GM23338 (cell line): ENCODE measurements at regions not wholly inside any gene's neighbourhood (a gene's known extent, or its start where the extent isn't known, plus 50 kb on each side); places are given as distances from the start of the nearest gene placed in this dataset.

Experiments used
- ATAC-seq: fragments of 200-7000 bp; cut with Tn5 transposase; 3 replicates; pipeline ENCODE4 v1.9.1; 2020
- DNase-seq: peaks from one replicate; pipeline ENCODE4 v3.0.0-alpha.2; 2015; ENCODE audit warnings: low spot score
- H2AFZ ChIP-seq: fragments of 200-600 bp; sonication (generic); 2 replicates; pipeline ENCODE4 v1.8.0; 2016; ENCODE audit warnings: antibody characterized with exemption, mild to moderate bottlenecking, moderate library complexity
- H3F3A ChIP-seq: fragments of 200-600 bp; sonication (generic); replicated peaks from 2 replicates; pipeline ENCODE4 v1.8.0; 2017; ENCODE audit warnings: antibody characterized with exemption, mixed run types, low read depth
- H3K27ac ChIP-seq: fragments of 200-600 bp; sonication (generic); 2 replicates; pipeline ENCODE4 v1.6.1; 2016; ENCODE audit warnings: low read depth
- H3K27me3 ChIP-seq: fragments of 200-600 bp; sonication (generic); 2 replicates; pipeline ENCODE4 v1.8.0; 2016; ENCODE audit warnings: mild to moderate bottlenecking, mixed run types, moderate library complexity; ENCODE audit not compliant: insufficient read depth
- H3K36me3 ChIP-seq: fragments of 200-600 bp; sonication (generic); 2 replicates; pipeline ENCODE4 v1.8.0; 2016; ENCODE audit warnings: mild to moderate bottlenecking; ENCODE audit not compliant: insufficient read depth
- H3K4me1 ChIP-seq: fragments of 200-600 bp; sonication (generic); 2 replicates; pipeline ENCODE4 v1.8.0; 2016; ENCODE audit warnings: mild to moderate bottlenecking, moderate library complexity; ENCODE audit not compliant: insufficient read depth
- H3K4me2 ChIP-seq: fragments of 200-600 bp; sonication (generic); 2 replicates; pipeline ENCODE4 v1.7.1; 2017; ENCODE audit warnings: mixed run types
- H3K4me3 ChIP-seq: fragments of 200-600 bp; sonication (generic); 2 replicates; pipeline ENCODE4 v1.6.1; 2016; ENCODE audit warnings: mixed run types
- H3K79me2 ChIP-seq: fragments of 200-600 bp; sonication (generic); replicated peaks from 2 replicates; pipeline ENCODE4 v1.8.0; 2017; ENCODE audit warnings: mild to moderate bottlenecking; ENCODE audit not compliant: insufficient read depth
- H3K9me2 ChIP-seq: fragments of 200-600 bp; sonication (generic); 2 replicates; pipeline ENCODE4 v1.8.0; 2017; ENCODE audit not compliant: insufficient read depth
- H4K20me1 ChIP-seq: fragments of 200-600 bp; sonication (generic); replicated peaks from 2 replicates; pipeline ENCODE4 v1.8.0; 2017; ENCODE audit warnings: mild to moderate bottlenecking; ENCODE audit not compliant: insufficient read depth
- H3K27ac Mint-ChIP-seq: 2 replicates; pipeline ENCODE4 v1.8.0; 2020; ENCODE audit warnings: inconsistent platforms, mild to moderate bottlenecking, moderate library complexity, mixed read lengths
- H3K27me3 Mint-ChIP-seq: 3 replicates; pipeline ENCODE4 v1.8.0; 2022; ENCODE audit warnings: low read depth, mild to moderate bottlenecking, moderate library complexity, mixed read lengths, inconsistent platforms; ENCODE audit not compliant: insufficient read depth, poor library complexity
- H3K36me3 Mint-ChIP-seq: 3 replicates; pipeline ENCODE4 v1.8.0; 2021; ENCODE audit warnings: low read depth, mild to moderate bottlenecking, inconsistent platforms, moderate library complexity, mixed read lengths
- H3K4me1 Mint-ChIP-seq: 3 replicates; pipeline ENCODE4 v1.8.0; 2020; ENCODE audit warnings: mild to moderate bottlenecking, inconsistent platforms, mixed read lengths
- H3K4me3 Mint-ChIP-seq: 3 replicates; pipeline ENCODE4 v1.8.0; 2021; ENCODE audit warnings: moderate library complexity, mild to moderate bottlenecking, inconsistent platforms, mixed read lengths
- H3K9me3 Mint-ChIP-seq: 3 replicates; pipeline ENCODE4 v1.8.0; 2020; ENCODE audit warnings: moderate library complexity, mild to moderate bottlenecking, inconsistent platforms, mixed read lengths
- CREB1 ChIP-seq: fragments of 250-450 bp; sonication (Bioruptor Pico); IDR thresholded peaks from 2 replicates; pipeline ENCODE4 v1.5.0; 2020; ENCODE audit warnings: low read depth, mild to moderate bottlenecking, moderate library complexity
- CTCF ChIP-seq, 2 experiments: fragments of 200-600 bp in 1 of 2; sonication (generic) in 1 of 2; conservative IDR thresholded peaks; 2 replicates each; pipeline versions ENCODE4 v1.5.1 to v1.6.1; 2016 to 2017; ENCODE audit warnings: antibody characterized with exemption in 2 of 2, low read depth in 2 of 2, mild to moderate bottlenecking in 2 of 2, moderate library complexity in 1 of 2
- ETS1 ChIP-seq: IDR thresholded peaks from 2 replicates; pipeline ENCODE4 v1.6.1; 2016; ENCODE audit warnings: antibody characterized with exemption
- EZH2 ChIP-seq: fragments of 200-600 bp; sonication (generic); IDR thresholded peaks from one replicate; pipeline ENCODE4 v1.8.0; 2017; ENCODE audit warnings: antibody characterized with exemption, mild to moderate bottlenecking, low read depth; ENCODE audit not compliant: unreplicated experiment
- EZH2phosphoT487 ChIP-seq: fragments of 200-600 bp; sonication (generic); IDR thresholded peaks from one replicate; pipeline ENCODE4 v1.8.1; 2018; ENCODE audit warnings: antibody characterized with exemption; ENCODE audit not compliant: unreplicated experiment
- JUNB ChIP-seq: IDR thresholded peaks from one replicate; pipeline ENCODE4 v1.6.1; 2016; ENCODE audit warnings: antibody characterized with exemption; ENCODE audit not compliant: unreplicated experiment
- NANOG ChIP-seq: IDR thresholded peaks from 2 replicates; pipeline ENCODE4 v1.6.1; 2016; ENCODE audit warnings: antibody characterized with exemption, borderline replicate concordance
- POLR2AphosphoS5 ChIP-seq: IDR thresholded peaks from 2 replicates; pipeline ENCODE4 v1.6.1; 2016; ENCODE audit warnings: antibody characterized with exemption, low read depth
- REST ChIP-seq: IDR thresholded peaks from one replicate; pipeline ENCODE4 v1.6.1; 2018; ENCODE audit warnings: antibody characterized with exemption; ENCODE audit not compliant: unreplicated experiment
- STAT1 ChIP-seq: IDR thresholded peaks from one replicate; pipeline ENCODE4 v1.6.1; 2016; ENCODE audit warnings: antibody characterized with exemption; ENCODE audit not compliant: unreplicated experiment
- ZNF114 ChIP-seq: fragments of 250-450 bp; sonication (Bioruptor Pico); IDR thresholded peaks from 2 replicates; pipeline ENCODE4 v1.5.0; 2020; ENCODE audit warnings: mild to moderate bottlenecking, moderate library complexity
- ZNF331 ChIP-seq: fragments of 250-450 bp; sonication (Bioruptor Pico); IDR thresholded peaks from 2 replicates; pipeline ENCODE4 v1.5.0; 2020; ENCODE audit warnings: low read depth, mild to moderate bottlenecking, moderate library complexity
- ZNF462 ChIP-seq: fragments of 250-450 bp; sonication (Bioruptor Pico); IDR thresholded peaks from 2 replicates; pipeline ENCODE4 v1.5.0; 2020; ENCODE audit warnings: mild to moderate bottlenecking, moderate library complexity

GRCh38 chr1:164256456-164256855, 302.5 kb upstream of the PBX1 start:
- Histone ChIP-seq H3F3A (no peaks in the 10 kb centered on the region), H3K9me2 (0 out of 2 replicates have a peak, but pooled peaks cover 6% of the 10 kb centered on the region), H3K4me1 (no peaks in the 10 kb centered on the region), H4K20me1 (no peaks in the 10 kb centered on the region), H3K27ac (no peak overlapping the region), H2AFZ (no peak overlapping the region), H3K27me3 (no peaks in the 10 kb centered on the region), H3K36me3 (no peaks in the 10 kb centered on the region), H3K79me2 (no peaks in the 10 kb centered on the region), H3K4me2 (no peak overlapping the region), H3K4me3 (no peak overlapping the region)
- no peak overlapping the region for H3K27ac Mint-ChIP-seq
- H3K27me3 Mint-ChIP-seq = peaks cover 4% of the 10 kb centered on the region
- peaks cover 18% of the 10 kb centered on the region for H3K9me3 Mint-ChIP-seq
- H3K36me3 Mint-ChIP-seq = peaks cover 12% of the 10 kb centered on the region
- DNase-seq (no peak), ATAC-seq (no peak)
- no peaks in the 10 kb centered on the region for H3K4me1 Mint-ChIP-seq
- TF ChIP-seq NANOG (no peak), ETS1 (no peak), CTCF (conservative IDR thresholded peaks at IDR 0.05; ENCODE audit: low read depth in 2 of 2) (no peak), ZNF462 (no peak), REST (no peak), ZNF114 (no peak), POLR2AphosphoS5 (no peak), JUNB (no peak), ZNF331 (CRISPR knock-in tag) (no peak), EZH2phosphoT487 (no peak), CREB1 (no peak), STAT1 (no peak), EZH2 (no peak)
- H3K4me3 Mint-ChIP-seq = no peak overlapping the region
